ENCODE measurements at regions not wholly inside any gene's neighbourhood (a gene's known extent, or its start where the extent isn't known, plus 50 kb on each side); places are given as distances from the start of the nearest gene placed in this dataset.

DNA sequence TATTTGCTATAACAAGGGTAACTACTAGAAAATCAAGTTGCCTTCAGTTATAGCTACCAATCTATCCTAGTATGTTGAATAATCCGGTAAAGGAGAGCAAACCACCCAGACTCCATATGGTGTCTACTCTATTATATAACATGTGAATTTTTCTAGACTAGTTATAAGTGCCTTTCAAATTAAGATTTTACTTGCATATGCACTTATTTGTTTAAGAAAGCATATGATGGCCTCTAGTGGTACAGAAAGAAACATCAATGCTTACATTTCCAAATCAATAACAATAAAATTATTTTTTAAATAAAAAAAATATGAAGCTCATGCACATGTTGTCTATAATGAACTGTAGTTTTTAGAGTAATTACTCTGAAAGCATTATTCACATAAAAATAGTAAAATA is 1516.4 kb upstream of the PABPC4L start:
- TF ChIP-seq, protein P1, sequence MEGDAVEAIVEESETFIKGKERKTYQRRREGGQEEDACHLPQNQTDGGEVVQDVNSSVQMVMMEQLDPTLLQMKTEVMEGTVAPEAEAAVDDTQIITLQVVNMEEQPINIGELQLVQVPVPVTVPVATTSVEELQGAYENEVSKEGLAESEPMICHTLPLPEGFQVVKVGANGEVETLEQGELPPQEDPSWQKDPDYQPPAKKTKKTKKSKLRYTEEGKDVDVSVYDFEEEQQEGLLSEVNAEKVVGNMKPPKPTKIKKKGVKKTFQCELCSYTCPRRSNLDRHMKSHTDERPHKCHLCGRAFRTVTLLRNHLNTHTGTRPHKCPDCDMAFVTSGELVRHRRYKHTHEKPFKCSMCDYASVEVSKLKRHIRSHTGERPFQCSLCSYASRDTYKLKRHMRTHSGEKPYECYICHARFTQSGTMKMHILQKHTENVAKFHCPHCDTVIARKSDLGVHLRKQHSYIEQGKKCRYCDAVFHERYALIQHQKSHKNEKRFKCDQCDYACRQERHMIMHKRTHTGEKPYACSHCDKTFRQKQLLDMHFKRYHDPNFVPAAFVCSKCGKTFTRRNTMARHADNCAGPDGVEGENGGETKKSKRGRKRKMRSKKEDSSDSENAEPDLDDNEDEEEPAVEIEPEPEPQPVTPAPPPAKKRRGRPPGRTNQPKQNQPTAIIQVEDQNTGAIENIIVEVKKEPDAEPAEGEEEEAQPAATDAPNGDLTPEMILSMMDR (conservative IDR thresholded peaks at IDR 0.05 in 1 of 2, IDR thresholded peaks at IDR 0.05 in 1 of 2; ENCODE audit: low read depth in 1 of 2, low read length in 2 of 2) = no peak
- TF ChIP-seq EZH2 (IDR thresholded peaks at IDR 0.05; ENCODE audit: low read length, missing control alignments) = no peak
- H3K9ac ChIP-seq (ENCODE audit: insufficient read depth, low read length) = no peak overlapping the region
- H3K27me3 ChIP-seq (ENCODE audit: control insufficient read depth, insufficient read depth, low read length) = no peaks in the 10 kb centered on the region
- peak; percentile 2 to 38 for DNase-seq (ENCODE audit: low read depth in 2 of 2)
- H3K79me2 ChIP-seq (ENCODE audit: control insufficient read depth, insufficient read depth, low read length) = no peaks in the 10 kb centered on the region
- H3K27ac ChIP-seq (ENCODE audit: insufficient read depth, low read length) = no peak overlapping the region
- H3K4me3 ChIP-seq (replicated peaks in 1 of 4; ENCODE audit: control extremely low read depth in 1 of 4, insufficient read depth in 1 of 4, low read depth in 3 of 4, low read length in 4 of 4) = no peak overlapping the region
- no peak overlapping the region for H3K4me2 ChIP-seq (ENCODE audit: extremely low read depth, insufficient read depth, low read length)
- no peaks in the 10 kb centered on the region for H3K4me1 ChIP-seq (ENCODE audit: control insufficient read depth, extremely low read depth, insufficient read depth, low read length)
- no peaks in the 10 kb centered on the region for H3K9me3 ChIP-seq (ENCODE audit: control insufficient read depth, insufficient read depth, low read depth, low read length)
- no peaks in the 10 kb centered on the region for H3K36me3 ChIP-seq (ENCODE audit: control insufficient read depth, insufficient read depth, low read length)
- no peak overlapping the region for H2AFZ ChIP-seq (ENCODE audit: low read length)
- no peaks in the 10 kb centered on the region for H4K20me1 ChIP-seq (ENCODE audit: control insufficient read depth, extremely low read depth, insufficient read depth, low read length)

- TF ChIP-seq EZH2 (IDR thresholded peaks at IDR 0.05; ENCODE audit: low read length, missing control alignments) = no peak
- TF ChIP-seq, protein P1 (conservative IDR thresholded peaks at IDR 0.05 in 1 of 2, IDR thresholded peaks at IDR 0.05 in 1 of 2; ENCODE audit: low read depth in 1 of 2, low read length in 2 of 2) = no peak
- Histone ChIP-seq H4K20me1 (ENCODE audit: control insufficient read depth, extremely low read depth, insufficient read depth, low read length) (no peaks in the 10 kb centered on the region), H3K27me3 (ENCODE audit: control insufficient read depth, insufficient read depth, low read length) (no peaks in the 10 kb centered on the region), H3K4me1 (ENCODE audit: control insufficient read depth, extremely low read depth, insufficient read depth, low read length) (no peaks in the 10 kb centered on the region), H2AFZ (ENCODE audit: low read length) (no peak overlapping the region), H3K4me3 (replicated peaks in 1 of 4; ENCODE audit: control extremely low read depth in 1 of 4, insufficient read depth in 1 of 4, low read depth in 3 of 4, low read length in 4 of 4) (no peak overlapping the region), H3K27ac (ENCODE audit: insufficient read depth, low read length) (no peak overlapping the region), H3K36me3 (ENCODE audit: control insufficient read depth, insufficient read depth, low read length) (no peaks in the 10 kb centered on the region), H3K9ac (ENCODE audit: insufficient read depth, low read length) (no peak overlapping the region), H3K79me2 (ENCODE audit: control insufficient read depth, insufficient read depth, low read length) (no peaks in the 10 kb centered on the region), H3K9me3 (ENCODE audit: control insufficient read depth, insufficient read depth, low read depth, low read length) (no peaks in the 10 kb centered on the region), H3K4me2 (ENCODE audit: extremely low read depth, insufficient read depth, low read length) (no peak overlapping the region)
- DNase-seq (ENCODE audit: low read depth in 2 of 2) = no peak
Observed at GRCh38 chr4:135705343-135705742, 1503.8 kb upstream of the PABPC4L start.

DNA sequence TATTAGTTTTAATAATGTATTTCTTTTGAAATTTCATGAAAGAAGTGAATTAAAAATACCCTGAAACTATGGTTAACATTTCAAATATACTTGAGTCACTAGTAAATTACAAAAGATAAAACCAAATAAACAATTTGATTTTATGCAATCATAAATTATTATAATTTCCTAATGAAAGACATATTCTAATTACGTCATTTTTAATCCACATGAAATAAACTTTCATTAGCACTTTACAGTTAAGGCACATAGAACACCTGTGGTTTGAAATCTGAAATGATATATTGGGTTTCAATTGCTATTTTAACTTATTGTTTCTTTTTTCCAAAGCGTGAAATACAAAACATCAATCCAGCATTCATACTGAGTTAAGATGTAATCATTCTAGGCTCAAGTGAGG is 1492.5 kb upstream of the PABPC4L start:
- no peaks in the 10 kb centered on the region for H3K27me3 ChIP-seq (ENCODE audit: control insufficient read depth, insufficient read depth, low read length)
- H3K4me3 ChIP-seq (replicated peaks in 1 of 4; ENCODE audit: control extremely low read depth in 1 of 4, insufficient read depth in 1 of 4, low read depth in 3 of 4, low read length in 4 of 4) = no peak overlapping the region
- no peaks in the 10 kb centered on the region for H3K4me1 ChIP-seq (ENCODE audit: control insufficient read depth, extremely low read depth, insufficient read depth, low read length)
- H4K20me1 ChIP-seq (ENCODE audit: control insufficient read depth, extremely low read depth, insufficient read depth, low read length) = no peaks in the 10 kb centered on the region
- no peaks in the 10 kb centered on the region for H3K36me3 ChIP-seq (ENCODE audit: control insufficient read depth, insufficient read depth, low read length)
- TF ChIP-seq EZH2 (IDR thresholded peaks at IDR 0.05; ENCODE audit: low read length, missing control alignments) = no peak
- TF ChIP-seq, protein P1 (conservative IDR thresholded peaks at IDR 0.05 in 1 of 2, IDR thresholded peaks at IDR 0.05 in 1 of 2; ENCODE audit: low read depth in 1 of 2, low read length in 2 of 2) = no peak
- no peak overlapping the region for H3K9ac ChIP-seq (ENCODE audit: insufficient read depth, low read length)
- no peak overlapping the region for H3K27ac ChIP-seq (ENCODE audit: insufficient read depth, low read length)
- H3K4me2 ChIP-seq (ENCODE audit: extremely low read depth, insufficient read depth, low read length) = no peak overlapping the region
- H3K79me2 ChIP-seq (ENCODE audit: control insufficient read depth, insufficient read depth, low read length) = no peaks in the 10 kb centered on the region
- no peak for DNase-seq (ENCODE audit: low read depth in 2 of 2)
- H2AFZ ChIP-seq (ENCODE audit: low read length) = no peak overlapping the region
- no peaks in the 10 kb centered on the region for H3K9me3 ChIP-seq (ENCODE audit: control insufficient read depth, insufficient read depth, low read depth, low read length)

Data from fibroblast of lung (primary cell).